GM23338 (cell line): ENCODE measurements at regions not wholly inside any gene's neighbourhood (a gene's known extent, or its start where the extent isn't known, plus 50 kb on each side); places are given as distances from the start of the nearest gene placed in this dataset.

Experiments
- ATAC-seq: fragments of 200-7000 bp; cut with Tn5 transposase; 3 replicates; pipeline ENCODE4 v1.9.1; 2020
- DNase-seq: peaks from one replicate; pipeline ENCODE4 v3.0.0-alpha.2; 2015; ENCODE audit warnings: low spot score
- H2AFZ ChIP-seq: fragments of 200-600 bp; sonication (generic); 2 replicates; pipeline ENCODE4 v1.8.0; 2016; ENCODE audit warnings: antibody characterized with exemption, mild to moderate bottlenecking, moderate library complexity
- H3F3A ChIP-seq: fragments of 200-600 bp; sonication (generic); replicated peaks from 2 replicates; pipeline ENCODE4 v1.8.0; 2017; ENCODE audit warnings: antibody characterized with exemption, mixed run types, low read depth
- H3K27ac ChIP-seq: fragments of 200-600 bp; sonication (generic); 2 replicates; pipeline ENCODE4 v1.6.1; 2016; ENCODE audit warnings: low read depth
- H3K27me3 ChIP-seq: fragments of 200-600 bp; sonication (generic); 2 replicates; pipeline ENCODE4 v1.8.0; 2016; ENCODE audit warnings: mild to moderate bottlenecking, mixed run types, moderate library complexity; ENCODE audit not compliant: insufficient read depth
- H3K36me3 ChIP-seq: fragments of 200-600 bp; sonication (generic); 2 replicates; pipeline ENCODE4 v1.8.0; 2016; ENCODE audit warnings: mild to moderate bottlenecking; ENCODE audit not compliant: insufficient read depth
- H3K4me1 ChIP-seq: fragments of 200-600 bp; sonication (generic); 2 replicates; pipeline ENCODE4 v1.8.0; 2016; ENCODE audit warnings: mild to moderate bottlenecking, moderate library complexity; ENCODE audit not compliant: insufficient read depth
- H3K4me2 ChIP-seq: fragments of 200-600 bp; sonication (generic); 2 replicates; pipeline ENCODE4 v1.7.1; 2017; ENCODE audit warnings: mixed run types
- H3K4me3 ChIP-seq: fragments of 200-600 bp; sonication (generic); 2 replicates; pipeline ENCODE4 v1.6.1; 2016; ENCODE audit warnings: mixed run types
- H3K79me2 ChIP-seq: fragments of 200-600 bp; sonication (generic); replicated peaks from 2 replicates; pipeline ENCODE4 v1.8.0; 2017; ENCODE audit warnings: mild to moderate bottlenecking; ENCODE audit not compliant: insufficient read depth
- H3K9me2 ChIP-seq: fragments of 200-600 bp; sonication (generic); 2 replicates; pipeline ENCODE4 v1.8.0; 2017; ENCODE audit not compliant: insufficient read depth
- H4K20me1 ChIP-seq: fragments of 200-600 bp; sonication (generic); replicated peaks from 2 replicates; pipeline ENCODE4 v1.8.0; 2017; ENCODE audit warnings: mild to moderate bottlenecking; ENCODE audit not compliant: insufficient read depth
- H3K27ac Mint-ChIP-seq: 2 replicates; pipeline ENCODE4 v1.8.0; 2020; ENCODE audit warnings: inconsistent platforms, mild to moderate bottlenecking, moderate library complexity, mixed read lengths
- H3K27me3 Mint-ChIP-seq: 3 replicates; pipeline ENCODE4 v1.8.0; 2022; ENCODE audit warnings: low read depth, mild to moderate bottlenecking, moderate library complexity, mixed read lengths, inconsistent platforms; ENCODE audit not compliant: insufficient read depth, poor library complexity
- H3K36me3 Mint-ChIP-seq: 3 replicates; pipeline ENCODE4 v1.8.0; 2021; ENCODE audit warnings: low read depth, mild to moderate bottlenecking, inconsistent platforms, moderate library complexity, mixed read lengths
- H3K4me1 Mint-ChIP-seq: 3 replicates; pipeline ENCODE4 v1.8.0; 2020; ENCODE audit warnings: mild to moderate bottlenecking, inconsistent platforms, mixed read lengths
- H3K4me3 Mint-ChIP-seq: 3 replicates; pipeline ENCODE4 v1.8.0; 2021; ENCODE audit warnings: moderate library complexity, mild to moderate bottlenecking, inconsistent platforms, mixed read lengths
- H3K9me3 Mint-ChIP-seq: 3 replicates; pipeline ENCODE4 v1.8.0; 2020; ENCODE audit warnings: moderate library complexity, mild to moderate bottlenecking, inconsistent platforms, mixed read lengths
- CREB1 ChIP-seq: fragments of 250-450 bp; sonication (Bioruptor Pico); IDR thresholded peaks from 2 replicates; pipeline ENCODE4 v1.5.0; 2020; ENCODE audit warnings: low read depth, mild to moderate bottlenecking, moderate library complexity
- EZH2 ChIP-seq: fragments of 200-600 bp; sonication (generic); IDR thresholded peaks from one replicate; pipeline ENCODE4 v1.8.0; 2017; ENCODE audit warnings: antibody characterized with exemption, mild to moderate bottlenecking, low read depth; ENCODE audit not compliant: unreplicated experiment
- EZH2phosphoT487 ChIP-seq: fragments of 200-600 bp; sonication (generic); IDR thresholded peaks from one replicate; pipeline ENCODE4 v1.8.1; 2018; ENCODE audit warnings: antibody characterized with exemption; ENCODE audit not compliant: unreplicated experiment
- JUNB ChIP-seq: IDR thresholded peaks from one replicate; pipeline ENCODE4 v1.6.1; 2016; ENCODE audit warnings: antibody characterized with exemption; ENCODE audit not compliant: unreplicated experiment
- NANOG ChIP-seq: IDR thresholded peaks from 2 replicates; pipeline ENCODE4 v1.6.1; 2016; ENCODE audit warnings: antibody characterized with exemption, borderline replicate concordance
- POLR2AphosphoS5 ChIP-seq: IDR thresholded peaks from 2 replicates; pipeline ENCODE4 v1.6.1; 2016; ENCODE audit warnings: antibody characterized with exemption, low read depth
- STAT1 ChIP-seq: IDR thresholded peaks from one replicate; pipeline ENCODE4 v1.6.1; 2016; ENCODE audit warnings: antibody characterized with exemption; ENCODE audit not compliant: unreplicated experiment
- ZNF331 ChIP-seq: fragments of 250-450 bp; sonication (Bioruptor Pico); IDR thresholded peaks from 2 replicates; pipeline ENCODE4 v1.5.0; 2020; ENCODE audit warnings: low read depth, mild to moderate bottlenecking, moderate library complexity
- TF ChIP-seq, protein P1 (sequence below): IDR thresholded peaks from 2 replicates; pipeline ENCODE4 v1.6.1; 2016; ENCODE audit warnings: antibody characterized with exemption
- TF ChIP-seq, protein P2 (sequence below), 2 experiments: fragments of 200-600 bp in 1 of 2; sonication (generic) in 1 of 2; conservative IDR thresholded peaks; 2 replicates each; pipeline versions ENCODE4 v1.5.1 to v1.6.1; 2016 to 2017; ENCODE audit warnings: antibody characterized with exemption in 2 of 2, low read depth in 2 of 2, mild to moderate bottlenecking in 2 of 2, moderate library complexity in 1 of 2
- TF ChIP-seq, protein P3 (sequence below): IDR thresholded peaks from one replicate; pipeline ENCODE4 v1.6.1; 2018; ENCODE audit warnings: antibody characterized with exemption; ENCODE audit not compliant: unreplicated experiment

DNA sequence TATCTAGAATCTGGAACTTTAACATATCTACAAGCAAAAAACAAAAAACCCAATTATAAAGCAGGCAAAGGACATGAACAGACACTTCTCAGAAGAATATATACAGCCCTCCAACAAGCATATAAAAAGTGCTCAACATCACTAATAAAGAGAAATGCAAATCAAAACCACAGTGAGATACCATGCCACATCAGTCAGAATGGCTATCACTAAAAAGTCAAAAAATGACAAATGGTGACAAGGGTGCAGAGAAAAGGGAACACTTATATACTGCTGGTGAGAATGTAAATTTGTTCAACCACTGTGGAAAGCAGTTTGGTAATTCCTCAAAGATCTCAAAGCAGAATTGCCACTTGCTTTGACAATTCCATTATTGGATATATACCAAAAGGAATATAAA, 215.0 kb upstream of the EYS start:
- ATAC-seq (no peak), DNase-seq (no peak)
- H3K36me3 ChIP-seq = no peaks in the 10 kb centered on the region
- H3F3A ChIP-seq = no peaks in the 10 kb centered on the region
- no peak overlapping the region for H2AFZ ChIP-seq
- no peak overlapping the region for H3K4me2 ChIP-seq
- Mint-ChIP-seq H3K27me3 (peaks cover 2% of the 10 kb centered on the region), H3K9me3 (peaks cover 8% of the 10 kb centered on the region; the same call in 2 of the 3 replicates), H3K4me1 (peaks cover 3% of the 10 kb centered on the region; the same call in 2 of the 3 replicates), H3K4me3 (no peak overlapping the region), H3K36me3 (peaks cover 1% of the 10 kb centered on the region; the same call in 2 of the 3 replicates), H3K27ac (no peak overlapping the region)
- no peaks in the 10 kb centered on the region for H4K20me1 ChIP-seq
- H3K79me2 ChIP-seq = no peaks in the 10 kb centered on the region
- H3K4me3 ChIP-seq = no peak overlapping the region
- H3K9me2 ChIP-seq = no peaks in the 10 kb centered on the region
- H3K27ac ChIP-seq = no peak overlapping the region
- no peaks in the 10 kb centered on the region for H3K27me3 ChIP-seq
- TF ChIP-seq POLR2AphosphoS5 (no peak), EZH2phosphoT487 (no peak), STAT1 (no peak), JUNB (no peak), NANOG (no peak)
- TF ChIP-seq, protein P1, sequence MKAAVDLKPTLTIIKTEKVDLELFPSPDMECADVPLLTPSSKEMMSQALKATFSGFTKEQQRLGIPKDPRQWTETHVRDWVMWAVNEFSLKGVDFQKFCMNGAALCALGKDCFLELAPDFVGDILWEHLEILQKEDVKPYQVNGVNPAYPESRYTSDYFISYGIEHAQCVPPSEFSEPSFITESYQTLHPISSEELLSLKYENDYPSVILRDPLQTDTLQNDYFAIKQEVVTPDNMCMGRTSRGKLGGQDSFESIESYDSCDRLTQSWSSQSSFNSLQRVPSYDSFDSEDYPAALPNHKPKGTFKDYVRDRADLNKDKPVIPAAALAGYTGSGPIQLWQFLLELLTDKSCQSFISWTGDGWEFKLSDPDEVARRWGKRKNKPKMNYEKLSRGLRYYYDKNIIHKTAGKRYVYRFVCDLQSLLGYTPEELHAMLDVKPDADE = no peak
- H3K4me1 ChIP-seq = peaks cover 12% of the 10 kb centered on the region; the same call in 1 of the 2 replicates

DNA sequence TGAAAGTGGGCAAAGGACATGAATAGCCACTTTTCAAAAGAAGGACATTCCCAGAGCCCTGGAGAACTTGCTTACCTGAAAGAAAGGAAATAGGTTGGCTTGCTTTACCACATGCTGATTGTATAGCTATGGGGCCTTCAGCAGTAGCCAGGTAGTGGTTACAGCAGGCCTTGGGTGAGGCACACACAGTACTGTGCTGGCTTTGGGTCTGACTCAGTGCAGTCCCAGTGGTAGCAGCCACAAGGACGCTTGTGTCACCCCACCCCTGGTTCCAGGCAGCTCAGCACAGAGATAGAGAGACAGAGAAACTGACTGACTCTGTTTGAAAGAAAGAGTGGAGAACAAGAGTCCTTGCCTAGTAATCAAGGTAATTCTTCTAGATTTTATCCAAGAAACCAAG, 201.0 kb upstream of the EYS start:
- Histone ChIP-seq H2AFZ (no peak overlapping the region), H4K20me1 (no peaks in the 10 kb centered on the region), H3K27ac (no peak overlapping the region), H3K36me3 (no peaks in the 10 kb centered on the region), H3K4me3 (no peak overlapping the region), H3K27me3 (no peaks in the 10 kb centered on the region), H3F3A (no peaks in the 10 kb centered on the region), H3K9me2 (0 out of 2 replicates have a peak, but pooled peaks cover 12% of the 10 kb centered on the region), H3K79me2 (no peaks in the 10 kb centered on the region), H3K4me1 (no peaks in the 10 kb centered on the region), H3K4me2 (no peak overlapping the region)
- Mint-ChIP-seq H3K4me1 (no peaks in the 10 kb centered on the region), H3K27ac (no peak overlapping the region), H3K27me3 (no peaks in the 10 kb centered on the region), H3K4me3 (no peak overlapping the region), H3K36me3 (peaks cover 4% of the 10 kb centered on the region; the same call in 2 of the 3 replicates), H3K9me3 (peaks cover 33% of the 10 kb centered on the region)
- TF ChIP-seq STAT1 (no peak), CREB1 (CRISPR knock-in tag) (no peak), EZH2phosphoT487 (no peak), EZH2 (no peak), NANOG (no peak), POLR2AphosphoS5 (no peak), ZNF331 (CRISPR knock-in tag) (no peak), JUNB (no peak)
- TF ChIP-seq, protein P2, sequence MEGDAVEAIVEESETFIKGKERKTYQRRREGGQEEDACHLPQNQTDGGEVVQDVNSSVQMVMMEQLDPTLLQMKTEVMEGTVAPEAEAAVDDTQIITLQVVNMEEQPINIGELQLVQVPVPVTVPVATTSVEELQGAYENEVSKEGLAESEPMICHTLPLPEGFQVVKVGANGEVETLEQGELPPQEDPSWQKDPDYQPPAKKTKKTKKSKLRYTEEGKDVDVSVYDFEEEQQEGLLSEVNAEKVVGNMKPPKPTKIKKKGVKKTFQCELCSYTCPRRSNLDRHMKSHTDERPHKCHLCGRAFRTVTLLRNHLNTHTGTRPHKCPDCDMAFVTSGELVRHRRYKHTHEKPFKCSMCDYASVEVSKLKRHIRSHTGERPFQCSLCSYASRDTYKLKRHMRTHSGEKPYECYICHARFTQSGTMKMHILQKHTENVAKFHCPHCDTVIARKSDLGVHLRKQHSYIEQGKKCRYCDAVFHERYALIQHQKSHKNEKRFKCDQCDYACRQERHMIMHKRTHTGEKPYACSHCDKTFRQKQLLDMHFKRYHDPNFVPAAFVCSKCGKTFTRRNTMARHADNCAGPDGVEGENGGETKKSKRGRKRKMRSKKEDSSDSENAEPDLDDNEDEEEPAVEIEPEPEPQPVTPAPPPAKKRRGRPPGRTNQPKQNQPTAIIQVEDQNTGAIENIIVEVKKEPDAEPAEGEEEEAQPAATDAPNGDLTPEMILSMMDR (conservative IDR thresholded peaks at IDR 0.05; ENCODE audit: low read depth in 2 of 2) = no peak
- TF ChIP-seq, protein P3, sequence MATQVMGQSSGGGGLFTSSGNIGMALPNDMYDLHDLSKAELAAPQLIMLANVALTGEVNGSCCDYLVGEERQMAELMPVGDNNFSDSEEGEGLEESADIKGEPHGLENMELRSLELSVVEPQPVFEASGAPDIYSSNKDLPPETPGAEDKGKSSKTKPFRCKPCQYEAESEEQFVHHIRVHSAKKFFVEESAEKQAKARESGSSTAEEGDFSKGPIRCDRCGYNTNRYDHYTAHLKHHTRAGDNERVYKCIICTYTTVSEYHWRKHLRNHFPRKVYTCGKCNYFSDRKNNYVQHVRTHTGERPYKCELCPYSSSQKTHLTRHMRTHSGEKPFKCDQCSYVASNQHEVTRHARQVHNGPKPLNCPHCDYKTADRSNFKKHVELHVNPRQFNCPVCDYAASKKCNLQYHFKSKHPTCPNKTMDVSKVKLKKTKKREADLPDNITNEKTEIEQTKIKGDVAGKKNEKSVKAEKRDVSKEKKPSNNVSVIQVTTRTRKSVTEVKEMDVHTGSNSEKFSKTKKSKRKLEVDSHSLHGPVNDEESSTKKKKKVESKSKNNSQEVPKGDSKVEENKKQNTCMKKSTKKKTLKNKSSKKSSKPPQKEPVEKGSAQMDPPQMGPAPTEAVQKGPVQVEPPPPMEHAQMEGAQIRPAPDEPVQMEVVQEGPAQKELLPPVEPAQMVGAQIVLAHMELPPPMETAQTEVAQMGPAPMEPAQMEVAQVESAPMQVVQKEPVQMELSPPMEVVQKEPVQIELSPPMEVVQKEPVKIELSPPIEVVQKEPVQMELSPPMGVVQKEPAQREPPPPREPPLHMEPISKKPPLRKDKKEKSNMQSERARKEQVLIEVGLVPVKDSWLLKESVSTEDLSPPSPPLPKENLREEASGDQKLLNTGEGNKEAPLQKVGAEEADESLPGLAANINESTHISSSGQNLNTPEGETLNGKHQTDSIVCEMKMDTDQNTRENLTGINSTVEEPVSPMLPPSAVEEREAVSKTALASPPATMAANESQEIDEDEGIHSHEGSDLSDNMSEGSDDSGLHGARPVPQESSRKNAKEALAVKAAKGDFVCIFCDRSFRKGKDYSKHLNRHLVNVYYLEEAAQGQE = no peak
- TF ChIP-seq, protein P1 = no peak
- ATAC-seq = no peak
- no peak for DNase-seq
